GM19240 (cell line): ENCODE measurements at regions not wholly inside any gene's neighbourhood (a gene's known extent, or its start where the extent isn't known, plus 50 kb on each side); places are given as distances from the start of the nearest gene placed in this dataset.
"Not testable (repeated sequence)": the region's sequence is repeated elsewhere in the genome, so short reads cannot be mapped to it uniquely, and the experiment has no call there.

Source experiments
- DNase-seq: peaks from one replicate; pipeline ENCODE4 v3.0.0; 2011; ENCODE audit warnings: low spot score; ENCODE audit not compliant: insufficient read length

DNA sequence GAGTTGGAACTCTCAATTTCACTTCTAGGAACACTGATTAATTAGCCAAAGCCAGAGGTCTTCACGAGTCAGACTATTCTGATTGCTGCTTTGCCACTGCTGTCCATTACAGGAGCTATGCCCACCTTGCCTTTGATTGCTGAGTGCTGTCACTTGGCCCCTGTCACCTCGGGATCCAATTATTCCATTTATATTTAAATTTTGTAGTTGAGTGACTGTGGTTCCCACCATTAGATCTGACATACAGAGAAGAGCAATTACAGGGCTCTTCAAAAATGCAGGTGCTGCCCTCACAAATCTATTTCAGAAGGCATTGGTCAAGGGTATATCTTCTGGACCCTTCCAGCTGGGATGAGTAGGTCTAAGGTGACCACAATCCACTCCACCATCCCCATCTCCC lies 200.8 kb downstream of the GJA1 start:
- DNase-seq, result not testable (repeated sequence)

- DNase-seq, result no peak
Observed at GRCh38 chr6:121639021-121639420, 203.6 kb downstream of the GJA1 start.

DNA sequence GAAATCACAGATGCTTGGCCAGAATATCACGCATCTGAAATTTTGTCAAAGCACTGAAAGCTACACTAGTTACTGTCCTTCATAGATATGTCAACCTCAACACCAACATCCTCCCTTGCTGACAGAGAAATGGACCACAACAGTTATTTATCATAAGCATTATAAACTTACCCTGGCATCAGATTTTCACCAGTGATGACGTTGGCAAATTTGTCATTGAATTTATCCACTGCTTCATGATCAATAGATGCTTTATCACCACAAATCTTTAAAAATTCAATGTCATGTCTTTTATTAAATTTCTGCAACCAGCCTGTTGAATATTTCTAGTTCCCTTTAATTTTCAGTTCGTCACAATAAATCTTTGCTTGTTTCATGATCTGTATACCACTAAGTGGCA lies 205.7 kb downstream of the GJA1 start:
- DNase-seq, result no peak

GRCh38 chr6:121645100-121645745 lies 209.8 kb downstream of the GJA1 start:
- DNase-seq, result no peak

- no peak for DNase-seq
Observed at GRCh38 chr6:121647905-121648304, 212.5 kb downstream of the GJA1 start.

DNA sequence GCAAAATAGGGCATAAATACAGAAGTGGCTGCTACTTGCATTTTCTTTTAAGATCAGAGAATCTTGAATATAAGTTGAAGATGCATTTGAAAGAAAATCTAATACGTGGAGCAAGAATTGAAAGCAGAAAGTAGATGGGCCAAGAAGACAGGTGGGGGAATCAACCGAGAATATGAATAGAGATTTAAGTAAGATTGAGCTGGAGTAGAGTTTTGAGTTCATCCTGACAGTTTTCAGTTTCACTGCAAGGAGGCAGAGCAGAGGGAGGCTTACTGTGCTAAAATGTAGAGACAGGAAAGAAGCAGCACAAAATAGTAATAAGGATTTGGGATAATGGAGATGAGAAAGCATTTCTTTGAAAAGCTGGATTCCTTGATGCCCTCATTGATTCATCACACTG lies 214.5 kb downstream of the GJA1 start:
- DNase-seq, result no peak

- no peak for DNase-seq
Observed at GRCh38 chr6:121651420-121651819, 216.0 kb downstream of the GJA1 start.

DNA sequence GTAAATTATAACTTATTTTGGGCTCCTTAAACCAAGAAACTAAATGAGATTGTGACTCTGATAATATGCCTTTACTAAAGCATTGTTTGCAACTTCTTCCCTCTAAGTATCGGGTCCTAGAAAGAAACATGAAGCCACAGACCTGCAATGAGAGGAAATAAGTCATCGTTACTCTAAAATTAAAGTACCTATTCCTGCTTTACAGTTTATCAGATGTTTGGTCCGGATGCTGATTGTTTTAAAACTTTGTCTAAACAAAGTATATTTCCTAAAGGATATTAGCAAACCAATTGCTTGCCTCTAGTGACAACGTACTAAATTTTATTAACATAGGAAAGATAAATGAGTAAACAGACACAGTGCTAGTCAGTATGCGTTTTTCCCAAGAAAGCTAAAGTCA lies 216.8 kb downstream of the GJA1 start:
- no peak for DNase-seq

DNA sequence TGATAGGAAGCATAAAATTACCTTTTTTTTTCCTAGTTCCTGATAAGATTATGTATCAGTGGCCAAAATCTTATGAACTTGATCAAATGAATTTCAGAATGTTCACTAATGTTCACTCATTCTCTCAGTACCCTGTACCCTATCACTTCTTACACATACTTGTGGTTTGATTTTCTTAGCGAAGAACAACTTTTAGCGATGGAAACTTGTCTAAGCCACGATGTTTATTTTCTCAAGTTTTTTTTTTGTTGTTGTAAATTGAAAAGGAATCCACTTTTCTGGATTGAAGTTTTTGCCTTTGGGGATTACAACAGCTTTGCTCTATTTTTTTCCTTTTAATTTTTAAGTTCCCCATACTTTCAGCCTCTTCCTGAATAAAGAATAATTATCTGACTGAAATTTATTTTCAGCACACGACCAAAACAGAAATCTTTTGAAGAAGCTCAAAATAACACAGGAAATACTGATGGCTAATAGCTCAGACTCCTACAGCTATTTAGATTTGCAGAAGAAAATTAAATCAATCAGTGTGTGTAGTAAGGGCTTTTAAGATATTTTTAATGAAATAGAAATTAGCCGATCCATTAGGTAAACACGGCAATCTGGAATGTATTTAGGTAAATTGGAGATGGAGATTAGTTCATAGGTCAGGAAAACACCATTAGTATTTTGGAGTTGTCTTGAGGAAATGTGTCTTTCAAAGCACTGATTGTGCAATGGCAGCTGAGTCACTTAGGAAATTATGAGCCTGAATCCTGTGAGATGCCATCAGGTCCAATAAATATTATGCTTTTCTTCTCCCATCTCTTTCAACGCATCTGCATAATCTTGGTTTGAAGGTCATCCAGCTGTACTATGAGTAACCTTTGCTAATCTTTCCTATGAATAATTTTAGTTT lies 217.5 kb downstream of the GJA1 start:
- DNase-seq, result no peak

- no peak for DNase-seq
Observed at GRCh38 chr6:121653624-121654008, 218.2 kb downstream of the GJA1 start.

- no peak for DNase-seq
Observed at GRCh38 chr6:121657972-121658371, 222.5 kb downstream of the GJA1 start.

DNA sequence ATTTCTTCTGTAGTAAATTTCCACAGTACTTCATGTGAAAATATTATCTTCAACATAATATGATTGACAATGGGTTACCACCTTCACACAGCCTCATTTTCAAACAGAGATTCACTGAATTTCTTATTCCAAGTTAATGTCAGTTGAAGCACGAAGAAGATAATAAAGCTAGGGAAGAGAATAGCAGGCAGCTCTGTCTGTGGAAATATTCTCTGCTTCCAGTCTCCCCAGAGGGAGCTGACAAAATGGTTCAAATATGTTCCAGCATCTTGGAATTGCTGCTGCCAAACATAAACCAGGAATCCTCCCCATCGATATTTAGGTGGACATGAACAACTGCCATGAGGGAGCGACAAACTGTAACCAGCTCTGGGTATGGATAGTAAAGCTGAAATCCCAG lies 224.8 kb downstream of the GJA1 start:
- DNase-seq, result no peak

GRCh38 chr6:121663292-121663810 lies 227.9 kb downstream of the GJA1 start:
- DNase-seq, result no peak

DNA sequence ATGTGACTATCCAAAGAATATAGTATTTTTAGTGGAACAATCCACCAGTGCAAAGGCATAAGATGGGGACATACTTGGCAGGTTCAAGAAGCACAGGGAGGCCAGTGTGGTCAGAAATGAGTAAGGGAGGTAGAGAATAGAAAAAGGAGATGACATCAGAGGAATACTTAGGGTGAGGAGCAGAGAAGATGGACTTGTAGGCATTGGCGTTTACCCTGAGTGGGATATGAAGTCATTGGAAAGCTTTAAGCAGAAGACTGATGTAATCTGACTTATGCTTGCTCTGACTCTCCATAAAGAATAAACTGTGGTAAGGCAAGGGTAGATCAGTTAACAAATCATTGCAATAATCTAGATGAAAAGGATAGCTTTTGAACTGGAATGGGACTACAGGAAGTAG lies 228.7 kb downstream of the GJA1 start:
- DNase-seq, result no peak

- no peak for DNase-seq
Observed at GRCh38 chr6:121666814-121667213, 231.4 kb downstream of the GJA1 start.

- DNase-seq, result no peak
Observed at GRCh38 chr6:121668259-121668658, 232.8 kb downstream of the GJA1 start.

- DNase-seq, result no peak
Observed at GRCh38 chr6:121670511-121670910, 235.1 kb downstream of the GJA1 start.

- no peak for DNase-seq
Observed at GRCh38 chr6:121677571-121677970, 242.1 kb downstream of the GJA1 start.

- DNase-seq, result no peak
Observed at GRCh38 chr6:121678245-121678644, 242.8 kb downstream of the GJA1 start.

DNA sequence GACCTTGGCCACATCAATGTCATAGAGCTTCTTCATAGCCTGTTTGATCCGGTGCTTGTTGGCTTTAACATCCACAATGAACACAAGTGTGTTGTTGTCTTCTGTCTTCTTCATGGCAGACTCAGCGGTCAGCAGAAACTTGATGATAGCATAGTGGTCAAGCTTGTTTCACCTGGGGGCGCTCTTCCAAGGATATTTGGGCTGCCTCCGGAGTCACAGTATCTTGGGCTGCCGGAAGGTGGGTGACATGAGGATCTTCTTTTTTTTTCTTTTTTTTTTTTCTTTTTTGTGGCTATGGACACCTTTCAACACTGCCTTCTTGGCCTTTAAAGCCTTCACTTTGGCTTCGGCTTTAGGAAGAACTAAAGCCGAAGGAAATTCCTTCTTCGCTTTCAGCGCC lies 244.6 kb downstream of the GJA1 start:
- no peak for DNase-seq

- DNase-seq, result no peak
Observed at GRCh38 chr6:121682666-121683065, 247.2 kb downstream of the GJA1 start.

- DNase-seq, result not testable (repeated sequence)
Observed at GRCh38 chr6:121685806-121686205, 250.4 kb downstream of the GJA1 start.

- no peak for DNase-seq
Observed at GRCh38 chr6:121686611-121687023, 251.2 kb downstream of the GJA1 start.
